Thoracic aorta (tissue), 2 donors: ENCODE measurements at regions not wholly inside any gene's neighbourhood (a gene's known extent, or its start where the extent isn't known, plus 50 kb on each side); places are given as distances from the start of the nearest gene placed in this dataset.
"Not testable (repeated sequence)": the region's sequence is repeated elsewhere in the genome, so short reads cannot be mapped to it uniquely, and the experiment has no call there.

Experiments used
- ATAC-seq: fragments of 150-250 bp; one replicate; pipeline ENCODE4 v1.8.0; 2017; ENCODE audit warnings: low read depth; ENCODE audit not compliant: insufficient number of reproducible peaks, low FRiP score
- DNase-seq: peaks from one replicate; pipeline ENCODE4 v3.0.0-alpha.2; 2020; ENCODE audit warnings: low spot score
- H3K27ac ChIP-seq, 2 donors: fragments of 200-600 bp; sonication (generic); 1 replicate in 1 of 2; 2 replicates in 1 of 2; pipeline ENCODE4 v1.5.1; 2016; ENCODE audit warnings: mild to moderate bottlenecking in 2 of 2, moderate library complexity in 2 of 2
- H3K27me3 ChIP-seq: fragments of 200-600 bp; sonication (generic); replicated peaks from 2 replicates; pipeline ENCODE4 v1.6.0; 2016; ENCODE audit warnings: mild to moderate bottlenecking; ENCODE audit not compliant: insufficient read depth
- H3K36me3 ChIP-seq: fragments of 200-600 bp; sonication (generic); one replicate; pipeline ENCODE4 v1.5.1; 2016
- H3K4me1 ChIP-seq, 2 donors: fragments of 200-600 bp; sonication (generic); 1 replicate in 1 of 2; 2 replicates in 1 of 2; pipeline versions ENCODE4 v1.5.1 to v1.6.0; 2016; ENCODE audit warnings: low read depth in 2 of 2, mild to moderate bottlenecking in 1 of 2; ENCODE audit not compliant: control insufficient read depth in 1 of 2
- H3K4me3 ChIP-seq: fragments of 200-600 bp; sonication (generic); 2 replicates; pipeline ENCODE4 v1.5.1; 2016; ENCODE audit warnings: mild to moderate bottlenecking
- H3K9me3 ChIP-seq: fragments of 200-600 bp; sonication (generic); 2 replicates; pipeline ENCODE4 v1.5.1; 2016
- TF ChIP-seq, protein P1 (sequence below): fragments of 200-600 bp; sonication (generic); IDR thresholded peaks from one replicate; pipeline ENCODE4 v1.5.1; 2019; ENCODE audit warnings: antibody characterized with exemption

- not testable (repeated sequence) for H3K4me1 ChIP-seq, H3K27ac ChIP-seq, H3K36me3 ChIP-seq, DNase-seq, H3K27me3 ChIP-seq, H3K9me3 ChIP-seq, ATAC-seq, H3K4me3 ChIP-seq
These were observed 822.3 kb downstream of the PRIM2 start for GRCh38 chr6:58139746-58140145.

GRCh38 chr6:58171025-58171424, 853.6 kb downstream of the PRIM2 start:
- not testable (repeated sequence) for H3K36me3 ChIP-seq, ATAC-seq, H3K27me3 ChIP-seq, H3K27ac ChIP-seq, DNase-seq, H3K4me3 ChIP-seq, H3K9me3 ChIP-seq, H3K4me1 ChIP-seq

GRCh38 chr6:58181557-58182065, 864.2 kb downstream of the PRIM2 start:
- H3K27ac ChIP-seq, DNase-seq, ATAC-seq, H3K4me3 ChIP-seq, H3K27me3 ChIP-seq, H3K9me3 ChIP-seq, H3K36me3 ChIP-seq, H3K4me1 ChIP-seq: not testable (repeated sequence)

- H3K9me3 ChIP-seq, H3K4me1 ChIP-seq, H3K27me3 ChIP-seq, DNase-seq, H3K27ac ChIP-seq, H3K36me3 ChIP-seq, H3K4me3 ChIP-seq, ATAC-seq: not testable (repeated sequence)
These were observed 867.9 kb downstream of the PRIM2 start for GRCh38 chr6:58185300-58185699.

GRCh38 chr6:58193209-58193608, 875.8 kb downstream of the PRIM2 start:
- not testable (repeated sequence) for H3K4me3 ChIP-seq, H3K27ac ChIP-seq, DNase-seq, H3K36me3 ChIP-seq, H3K4me1 ChIP-seq, H3K27me3 ChIP-seq, ATAC-seq, H3K9me3 ChIP-seq

DNA sequence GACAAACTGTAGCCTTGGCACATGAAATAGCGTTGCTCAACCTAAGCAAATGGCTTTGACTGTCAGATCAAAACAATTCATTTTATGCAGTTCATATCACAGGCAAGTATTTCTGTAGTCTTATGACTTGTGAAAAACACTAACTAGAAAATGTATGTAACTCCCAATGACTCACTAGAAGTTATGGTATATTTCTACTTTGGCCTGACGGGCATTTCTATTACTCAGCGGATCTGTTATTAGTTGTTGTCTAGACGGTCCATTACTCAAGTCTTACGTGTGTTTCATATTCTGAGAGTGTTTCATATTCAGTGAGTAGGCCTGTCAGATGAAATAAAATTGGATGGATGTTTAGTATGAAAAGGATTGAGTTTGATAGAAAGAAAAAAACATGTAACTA, 880.9 kb downstream of the PRIM2 start:
- H3K4me3 ChIP-seq: no peak overlapping the region

DNA sequence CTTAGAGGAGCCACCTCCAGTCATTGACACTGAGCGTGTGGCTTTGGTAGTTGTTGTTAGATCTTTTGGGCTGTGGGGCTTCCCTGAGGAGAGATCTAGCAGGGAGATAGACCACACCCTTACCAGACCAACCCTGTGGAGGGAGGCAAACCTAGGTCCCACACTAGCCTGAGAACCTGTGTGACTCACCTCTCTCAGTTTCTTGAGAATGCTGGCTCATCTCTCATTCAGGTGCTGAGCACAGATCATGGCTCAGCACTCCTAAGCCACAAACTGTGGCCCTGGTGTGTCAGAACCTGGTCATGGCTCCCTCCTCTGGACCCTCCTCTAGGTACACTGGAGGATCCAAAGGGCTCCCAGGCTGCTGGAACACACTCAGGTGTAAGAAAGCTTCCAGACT, 919.7 kb downstream of the PRIM2 start:
- ATAC-seq, H3K4me3 ChIP-seq, H3K27me3 ChIP-seq, H3K4me1 ChIP-seq, H3K27ac ChIP-seq, DNase-seq, H3K9me3 ChIP-seq, H3K36me3 ChIP-seq: not testable (repeated sequence)

More for the DNA sequence above, 880.9 kb downstream of the PRIM2 start:
- H3K27me3 ChIP-seq: no peaks in the 10 kb centered on the region
- DNase-seq (no peak), ATAC-seq (no peak)
- TF ChIP-seq, protein P1, sequence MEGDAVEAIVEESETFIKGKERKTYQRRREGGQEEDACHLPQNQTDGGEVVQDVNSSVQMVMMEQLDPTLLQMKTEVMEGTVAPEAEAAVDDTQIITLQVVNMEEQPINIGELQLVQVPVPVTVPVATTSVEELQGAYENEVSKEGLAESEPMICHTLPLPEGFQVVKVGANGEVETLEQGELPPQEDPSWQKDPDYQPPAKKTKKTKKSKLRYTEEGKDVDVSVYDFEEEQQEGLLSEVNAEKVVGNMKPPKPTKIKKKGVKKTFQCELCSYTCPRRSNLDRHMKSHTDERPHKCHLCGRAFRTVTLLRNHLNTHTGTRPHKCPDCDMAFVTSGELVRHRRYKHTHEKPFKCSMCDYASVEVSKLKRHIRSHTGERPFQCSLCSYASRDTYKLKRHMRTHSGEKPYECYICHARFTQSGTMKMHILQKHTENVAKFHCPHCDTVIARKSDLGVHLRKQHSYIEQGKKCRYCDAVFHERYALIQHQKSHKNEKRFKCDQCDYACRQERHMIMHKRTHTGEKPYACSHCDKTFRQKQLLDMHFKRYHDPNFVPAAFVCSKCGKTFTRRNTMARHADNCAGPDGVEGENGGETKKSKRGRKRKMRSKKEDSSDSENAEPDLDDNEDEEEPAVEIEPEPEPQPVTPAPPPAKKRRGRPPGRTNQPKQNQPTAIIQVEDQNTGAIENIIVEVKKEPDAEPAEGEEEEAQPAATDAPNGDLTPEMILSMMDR: no peak
- no peaks in the 10 kb centered on the region for H3K36me3 ChIP-seq
- no peak overlapping the region for H3K27ac ChIP-seq
- no peaks in the 10 kb centered on the region for H3K9me3 ChIP-seq
- no peaks in the 10 kb centered on the region for H3K4me1 ChIP-seq

DNA sequence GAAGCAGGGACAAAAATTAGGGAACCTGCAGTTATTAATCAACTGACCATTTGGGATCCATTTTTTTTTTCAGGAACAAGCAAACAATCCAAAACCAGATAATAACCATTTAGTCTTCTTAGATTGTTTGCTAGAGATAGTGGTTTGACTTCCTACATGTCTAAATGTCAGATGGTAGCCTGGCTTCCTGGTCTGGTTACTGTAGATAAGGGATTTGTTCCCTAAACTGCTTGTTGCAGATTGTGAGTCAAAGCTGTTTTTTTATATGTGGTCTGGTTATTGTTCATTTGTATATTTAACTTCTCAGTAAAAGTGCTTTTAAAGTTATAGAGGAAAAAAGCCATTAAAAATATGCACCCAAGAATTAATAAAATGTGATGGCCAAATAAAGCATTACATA, 921.0 kb downstream of the PRIM2 start:
- not testable (repeated sequence) for H3K27me3 ChIP-seq, H3K27ac ChIP-seq, H3K4me3 ChIP-seq, H3K4me1 ChIP-seq, H3K9me3 ChIP-seq, ATAC-seq, H3K36me3 ChIP-seq, DNase-seq

GRCh38 chr6:58257625-58258024, 940.2 kb downstream of the PRIM2 start:
- H3K9me3 ChIP-seq, ATAC-seq, H3K36me3 ChIP-seq, H3K4me1 ChIP-seq, DNase-seq, H3K4me3 ChIP-seq, H3K27ac ChIP-seq, H3K27me3 ChIP-seq: not testable (repeated sequence)
